Vagina (tissue), 2 donors: ENCODE measurements at regions not wholly inside any gene's neighbourhood (a gene's known extent, or its start where the extent isn't known, plus 50 kb on each side); places are given as distances from the start of the nearest gene placed in this dataset.

Experiments used
- DNase-seq, 2 donors: peaks; one replicate each; pipeline ENCODE4 v3.0.0-alpha.2; 2017; ENCODE audit errors: extremely low spot score in 2 of 2
- H3K27ac ChIP-seq: fragments of 200-600 bp; sonication (generic); one replicate; pipeline ENCODE4 v1.5.1; 2019
- H3K27me3 ChIP-seq: fragments of 200-600 bp; sonication (generic); one replicate; pipeline ENCODE4 v1.5.1; 2019
- H3K36me3 ChIP-seq, 2 donors: fragments of 200-600 bp; sonication (generic); one replicate each; pipeline ENCODE4 v1.5.1; 2017 to 2019
- H3K4me1 ChIP-seq: fragments of 200-600 bp; sonication (generic); one replicate; pipeline ENCODE4 v1.5.1; 2019
- H3K4me3 ChIP-seq, 2 donors: fragments of 200-600 bp; sonication (generic); 1 replicate in 1 of 2; 2 replicates in 1 of 2; pipeline ENCODE4 v1.5.1; 2016 to 2019
- H3K9me3 ChIP-seq: fragments of 200-600 bp; sonication (generic); one replicate; pipeline ENCODE4 v1.5.1; 2019
- CTCF ChIP-seq, 3 experiments: fragments of 450-650 bp in 2 of 3; fragments of 200-600 bp in 1 of 3; sonication (generic) in 1 of 3; IDR thresholded peaks; one replicate each; pipeline ENCODE4 v1.5.1; 2017 to 2019; ENCODE audit warnings: antibody characterized with exemption in 3 of 3, mild to moderate bottlenecking in 2 of 3, moderate library complexity in 2 of 3
- POLR2A ChIP-seq, 2 donors: fragments of 450-650 bp; IDR thresholded peaks; one replicate each; pipeline ENCODE4 v1.6.1; 2017; ENCODE audit warnings: antibody characterized with exemption in 2 of 2, mild to moderate bottlenecking in 2 of 2, moderate library complexity in 2 of 2
- POLR2AphosphoS5 ChIP-seq, 2 donors: sonication (generic); formaldehyde crosslinking; IDR thresholded peaks; one replicate each; pipeline ENCODE4 v1.9.0; 2017; ENCODE audit warnings: antibody characterized with exemption in 2 of 2, mild to moderate bottlenecking in 2 of 2, low read depth in 1 of 2; ENCODE audit not compliant: insufficient read depth in 1 of 2
- intact Hi-C: fragments of 100-400 bp; cut with DNase I; formaldehyde crosslinking; loops from one replicate; pipeline ENCODE4 v1.15.1; 2023

GRCh38 chrX:475926-476723, 89.4 kb upstream of the PPP2R3B start:
- no peak for DNase-seq
- Histone ChIP-seq H3K4me1 (no peaks in the 10 kb centered on the region), H3K9me3 (no peaks in the 10 kb centered on the region), H3K27ac (no peak overlapping the region), H3K36me3 (no peaks in the 10 kb centered on the region), H3K4me3 (no peak overlapping the region), H3K27me3 (no peaks in the 10 kb centered on the region)
- TF ChIP-seq POLR2A (IDR thresholded peaks at IDR 0.05): no peak
- no peak for TF ChIP-seq CTCF (IDR thresholded peaks at IDR 0.05)
- TF ChIP-seq POLR2AphosphoS5 (IDR thresholded peaks at IDR 0.05; ENCODE audit: insufficient read depth in 1 of 2, low read depth in 1 of 2): no peak
- intact Hi-C loops: no loop called here

- H3K4me3 ChIP-seq: no peak overlapping the region
- no peaks in the 10 kb centered on the region for H3K36me3 ChIP-seq
- intact Hi-C loops: no loop called here
- DNase-seq: no peak
- H3K4me1 ChIP-seq: no peaks in the 10 kb centered on the region
- H3K9me3 ChIP-seq: no peaks in the 10 kb centered on the region
- no peak for TF ChIP-seq POLR2A (IDR thresholded peaks at IDR 0.05)
- TF ChIP-seq POLR2AphosphoS5 (IDR thresholded peaks at IDR 0.05; ENCODE audit: insufficient read depth in 1 of 2, low read depth in 1 of 2): no peak
- no peak for TF ChIP-seq CTCF (IDR thresholded peaks at IDR 0.05)
- no peak overlapping the region for H3K27ac ChIP-seq
- no peaks in the 10 kb centered on the region for H3K27me3 ChIP-seq
Measured at GRCh38 chrX:476724-477075, 90.0 kb upstream of the PPP2R3B start.

DNA sequence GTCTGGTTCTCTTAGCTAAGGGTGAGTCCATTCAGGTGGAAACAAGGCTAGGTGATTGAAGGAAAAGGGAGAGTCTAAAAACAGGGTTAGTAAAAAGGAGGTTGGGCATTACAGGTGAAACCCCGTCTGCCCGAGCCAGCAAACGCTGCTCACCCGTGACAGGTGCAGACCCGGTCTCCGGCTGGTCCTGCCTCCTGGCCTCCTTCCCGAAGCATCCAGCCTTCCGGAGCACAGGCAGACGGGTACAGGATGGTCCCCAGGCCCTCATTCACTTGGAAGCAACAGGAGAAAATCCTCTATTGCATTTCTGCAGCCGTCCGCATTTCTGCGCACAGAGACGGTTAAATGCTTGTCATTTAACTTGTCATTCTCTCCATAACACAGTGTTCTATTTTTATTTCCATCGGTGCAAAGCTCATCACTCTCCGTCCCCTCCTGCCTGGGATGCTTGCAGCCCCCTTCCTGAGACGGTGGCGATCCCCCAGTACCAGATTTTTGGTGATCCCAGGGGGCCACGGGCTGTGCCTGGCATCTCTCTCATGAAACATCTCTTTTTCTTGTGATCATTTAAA, 90.8 kb upstream of the PPP2R3B start:
- intact Hi-C loops: no loop called here
- no peaks in the 10 kb centered on the region for H3K36me3 ChIP-seq
- TF ChIP-seq POLR2A (IDR thresholded peaks at IDR 0.05): no peak
- no peak for TF ChIP-seq CTCF (IDR thresholded peaks at IDR 0.05)
- TF ChIP-seq POLR2AphosphoS5 (IDR thresholded peaks at IDR 0.05; ENCODE audit: insufficient read depth in 1 of 2, low read depth in 1 of 2): no peak
- H3K4me1 ChIP-seq: no peaks in the 10 kb centered on the region
- H3K9me3 ChIP-seq: no peaks in the 10 kb centered on the region
- no peak overlapping the region for H3K27ac ChIP-seq
- DNase-seq: no peak
- no peaks in the 10 kb centered on the region for H3K27me3 ChIP-seq
- no peak overlapping the region for H3K4me3 ChIP-seq

DNA sequence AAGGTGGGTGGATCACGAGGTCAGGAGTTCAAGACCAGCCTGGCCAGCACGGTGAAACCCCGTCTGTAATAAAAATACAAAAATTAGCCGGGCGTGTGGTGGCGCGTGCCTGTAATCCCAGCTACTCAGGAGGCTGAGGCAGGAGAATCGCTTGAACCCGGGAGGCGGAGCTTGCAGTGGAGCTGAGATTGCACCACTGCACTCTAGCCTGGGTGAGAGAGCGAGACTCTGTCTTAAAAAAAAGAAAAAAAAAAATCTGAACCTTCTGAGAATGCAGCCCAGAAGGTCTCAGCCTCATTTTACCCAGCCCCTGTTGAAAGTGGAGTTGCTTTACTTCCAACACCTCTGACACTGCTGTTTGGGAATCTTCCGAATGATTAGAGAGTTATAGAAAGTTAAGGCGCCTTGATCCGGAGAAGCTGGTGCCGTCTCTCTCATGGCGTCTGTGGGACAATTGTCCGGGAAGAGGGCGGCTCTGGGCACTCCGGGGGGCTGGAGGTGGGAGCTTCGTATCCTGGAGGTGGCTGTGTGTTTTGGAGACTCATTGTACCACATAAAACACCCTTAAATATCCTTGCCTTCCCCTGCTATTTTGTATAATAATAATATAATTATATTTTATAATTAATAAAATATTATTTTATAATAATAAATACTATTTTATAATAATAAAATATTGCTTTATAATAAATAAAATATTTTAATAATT, 92.7 kb upstream of the PPP2R3B start:
- no peaks in the 10 kb centered on the region for H3K27me3 ChIP-seq
- intact Hi-C loops: no loop called here
- H3K27ac ChIP-seq: no peak overlapping the region
- no peaks in the 10 kb centered on the region for H3K36me3 ChIP-seq
- no peak overlapping the region for H3K4me3 ChIP-seq
- no peak for TF ChIP-seq POLR2A (IDR thresholded peaks at IDR 0.05)
- TF ChIP-seq CTCF (IDR thresholded peaks at IDR 0.05): no peak
- no peak for TF ChIP-seq POLR2AphosphoS5 (IDR thresholded peaks at IDR 0.05; ENCODE audit: insufficient read depth in 1 of 2, low read depth in 1 of 2)
- H3K4me1 ChIP-seq: no peaks in the 10 kb centered on the region
- DNase-seq: no peak
- no peaks in the 10 kb centered on the region for H3K9me3 ChIP-seq
